GM18909 (cell line): ENCODE measurements at regions not wholly inside any gene's neighbourhood (a gene's known extent, or its start where the extent isn't known, plus 50 kb on each side); places are given as distances from the start of the nearest gene placed in this dataset.
A peak's percentile ranks its signal among the peaks of the same experiment; 100 is the strongest.

Experiments used
- ATAC-seq: cut with Tn5 transposase; IDR thresholded peaks from one replicate; pipeline ENCODE4 v1.9.1; 2021; ENCODE audit warnings: mild to moderate bottlenecking; ENCODE audit not compliant: unreplicated experiment, poor library complexity

DNA sequence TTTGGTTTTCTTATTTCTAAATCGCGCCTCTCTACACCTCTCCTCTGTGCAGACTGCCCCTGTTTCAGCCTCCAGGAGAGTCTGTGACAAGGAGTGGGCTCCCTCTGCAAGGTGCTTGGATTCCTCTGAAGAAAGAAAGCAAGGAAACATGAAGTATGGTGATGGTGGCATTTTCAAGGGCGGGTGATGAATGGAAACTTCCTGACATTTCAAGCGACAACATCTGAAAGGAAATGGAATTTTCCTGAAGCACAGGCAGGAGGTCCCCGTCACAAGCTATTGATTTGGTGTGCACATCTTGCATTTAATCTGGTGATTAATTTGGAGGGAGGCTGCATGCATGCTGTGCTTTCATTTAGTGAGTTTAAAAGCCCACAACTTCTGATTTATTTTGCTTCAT, 164.6 kb upstream of the FGGY start:
- no peak for ATAC-seq

DNA sequence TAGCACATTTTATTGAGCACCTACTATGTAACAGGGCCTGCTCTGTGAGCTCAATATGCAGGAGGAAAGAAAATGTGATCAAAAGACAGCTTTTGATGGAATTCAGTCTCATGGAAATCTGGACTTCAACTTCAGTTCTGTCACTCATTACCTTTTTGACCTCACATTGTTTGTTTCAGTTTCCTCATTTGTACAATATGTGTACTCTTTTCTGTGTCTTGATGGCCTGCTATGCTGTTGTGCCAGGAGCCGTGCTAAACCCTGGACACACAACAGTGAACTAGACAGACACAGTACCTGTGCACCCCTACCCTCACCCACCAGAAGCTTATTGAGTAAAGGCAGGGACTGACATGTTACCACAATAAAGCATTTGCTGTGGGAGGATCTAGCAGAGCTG, 162.9 kb upstream of the FGGY start:
- ATAC-seq, result no peak

DNA sequence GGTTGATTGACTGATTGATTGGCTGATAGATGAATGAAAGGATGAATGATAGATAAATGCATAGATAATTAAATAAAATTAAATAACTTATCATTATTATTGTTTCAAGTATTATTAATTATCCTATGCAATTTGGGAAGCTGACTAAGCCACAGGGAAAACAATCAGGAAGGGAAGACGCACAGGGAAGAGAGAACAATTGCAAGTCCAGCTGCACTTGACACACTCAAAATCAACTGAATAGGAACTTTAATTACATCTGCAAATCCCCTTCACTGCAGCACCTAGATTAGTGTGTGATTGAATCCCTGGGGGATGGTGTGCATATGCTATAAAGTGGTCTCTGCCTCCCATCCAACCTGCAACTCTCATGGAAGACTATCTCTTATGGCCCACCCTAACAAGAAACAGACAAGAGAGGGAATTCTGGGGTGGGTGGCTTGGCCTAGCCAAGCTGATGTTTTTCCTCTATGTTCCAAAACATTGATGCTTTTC, 161.1 kb upstream of the FGGY start:
- no peak for ATAC-seq

DNA sequence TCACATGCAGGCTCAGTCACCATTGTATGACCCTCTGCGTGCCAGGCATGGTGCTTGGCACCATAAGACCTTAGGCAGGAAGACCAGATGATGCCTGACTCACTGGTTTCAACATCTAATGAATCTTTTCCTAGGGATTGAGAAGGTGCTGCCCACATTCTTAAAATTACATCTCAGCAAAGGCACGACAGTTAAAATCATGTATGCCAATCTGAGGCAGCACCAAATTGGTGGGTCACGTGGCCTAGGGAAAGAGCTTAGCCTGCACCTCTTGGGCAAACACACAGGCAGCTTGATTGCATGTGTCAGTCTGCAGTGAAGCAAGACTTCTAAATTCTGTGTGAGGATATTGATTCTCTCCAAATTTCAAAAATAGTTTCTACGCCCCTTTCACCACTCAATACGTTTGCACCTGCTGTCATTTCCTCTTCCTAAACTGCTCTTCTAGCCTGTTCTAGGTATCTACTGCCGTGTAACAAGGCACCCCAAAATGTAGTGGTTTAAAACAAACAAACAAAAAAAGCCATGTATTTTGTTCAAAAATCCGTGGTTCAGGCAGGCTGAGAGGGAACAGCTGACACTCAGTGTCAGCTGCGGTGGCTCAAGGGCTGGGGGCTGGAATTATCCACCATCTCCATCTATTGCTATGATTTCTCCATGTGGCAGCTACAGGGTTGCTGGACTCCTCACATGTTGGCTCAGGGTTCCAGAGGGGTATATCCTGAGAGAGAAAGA, 160.2 kb upstream of the FGGY start:
- ATAC-seq, result no peak

DNA sequence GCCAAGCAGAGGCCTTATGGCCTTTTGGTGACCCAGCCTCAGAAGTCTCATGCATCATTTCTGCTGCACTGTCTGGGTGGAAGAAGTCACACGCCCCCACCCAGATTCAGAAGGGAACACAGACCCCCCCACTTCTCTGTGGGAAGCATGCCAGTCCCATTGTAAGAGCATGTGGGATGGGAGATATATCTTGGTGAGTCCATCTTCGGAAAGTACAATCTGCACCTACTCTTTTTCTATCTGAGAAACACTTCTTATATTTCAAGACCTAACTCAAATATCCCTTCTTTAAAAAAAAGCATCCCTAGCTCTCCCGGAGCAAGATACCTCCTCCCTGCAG, 159.6 kb upstream of the FGGY start:
- no peak for ATAC-seq

DNA sequence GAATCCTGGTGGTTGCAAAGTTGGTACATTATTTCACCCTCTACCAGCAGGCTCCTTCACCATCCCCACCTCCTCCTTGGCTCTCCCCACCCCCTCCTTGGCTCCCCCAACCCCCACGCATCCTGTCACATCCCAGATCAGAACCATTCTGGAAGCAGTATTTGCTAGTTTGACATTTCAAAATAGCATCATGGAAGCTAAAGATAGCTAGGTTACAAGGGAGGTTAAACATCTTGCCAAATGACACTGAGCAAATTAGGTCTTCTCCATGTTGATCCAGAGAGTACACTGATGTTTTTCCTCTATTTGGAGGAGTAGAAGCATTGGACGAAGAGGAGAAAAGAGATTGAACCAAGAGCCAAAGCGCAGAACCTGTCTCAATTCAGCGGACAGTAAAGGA, 158.9 kb upstream of the FGGY start:
- no peak for ATAC-seq

DNA sequence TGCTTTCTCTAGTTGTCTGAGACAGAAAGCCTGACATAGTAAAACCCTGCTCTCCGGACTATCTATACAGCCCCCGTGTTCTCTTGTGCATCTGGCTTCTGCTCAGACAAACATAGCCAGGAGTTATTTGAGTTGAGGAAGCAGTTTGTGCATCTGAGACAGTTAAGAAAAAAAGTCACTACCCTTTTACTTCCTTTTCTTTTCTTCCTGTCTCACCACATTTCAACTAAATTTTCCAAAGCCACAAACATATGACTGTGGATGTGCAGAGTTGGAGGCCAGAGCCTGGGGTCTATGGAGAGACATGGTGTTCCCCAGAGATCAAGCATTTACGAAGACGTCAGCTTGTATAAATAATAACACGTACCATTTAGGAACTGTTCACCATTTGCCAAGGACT, 158.5 kb upstream of the FGGY start:
- no peak for ATAC-seq

DNA sequence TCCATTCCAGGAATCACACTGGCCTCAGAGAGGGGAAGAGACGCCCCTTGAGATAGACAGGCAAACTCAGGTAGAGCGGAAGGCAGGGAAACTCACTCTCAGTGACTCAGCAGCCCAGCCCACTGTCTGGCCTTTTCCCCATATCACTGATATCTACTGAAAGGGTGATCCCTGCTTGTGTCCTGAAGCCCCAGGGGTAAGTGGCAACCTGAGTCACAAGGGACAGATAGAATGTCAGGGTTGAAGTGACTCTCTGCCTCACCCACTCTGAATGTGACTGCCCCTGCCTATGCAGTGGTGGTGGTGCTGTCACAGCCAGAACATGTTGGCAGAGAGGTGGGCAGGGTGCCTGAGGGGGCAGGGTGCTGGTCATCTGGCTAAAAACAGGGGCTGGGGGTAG, 157.5 kb upstream of the FGGY start:
- no peak for ATAC-seq

DNA sequence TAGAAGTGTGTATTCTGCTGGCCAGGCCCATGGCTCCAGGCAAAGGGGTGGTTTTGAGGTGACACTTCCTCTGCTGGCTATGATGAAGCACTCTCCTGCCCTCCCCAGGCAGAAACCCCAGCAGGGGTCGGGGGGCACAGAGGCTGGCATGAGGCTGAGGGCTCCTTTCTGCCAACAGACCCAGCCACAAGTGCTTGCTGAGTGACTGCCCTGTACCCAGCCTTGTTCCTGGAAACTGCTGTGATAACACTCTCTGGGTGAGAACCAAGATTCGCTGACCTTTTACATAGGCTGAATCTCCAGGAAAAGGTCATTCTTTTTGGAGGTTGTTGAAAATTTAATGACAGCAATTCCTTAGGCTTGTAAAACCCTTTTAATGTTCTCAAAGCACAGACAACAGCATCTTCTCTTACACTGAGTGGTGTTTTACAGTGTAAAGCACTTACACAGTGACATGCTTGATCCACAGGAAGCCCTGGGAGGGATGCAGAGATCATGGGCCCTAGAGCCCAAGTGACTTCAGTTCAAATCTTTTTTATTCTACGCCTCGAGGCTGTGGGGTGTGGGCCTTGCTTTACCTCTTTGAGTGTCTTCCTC, 155.5 kb upstream of the FGGY start:
- ATAC-seq, result no peak

DNA sequence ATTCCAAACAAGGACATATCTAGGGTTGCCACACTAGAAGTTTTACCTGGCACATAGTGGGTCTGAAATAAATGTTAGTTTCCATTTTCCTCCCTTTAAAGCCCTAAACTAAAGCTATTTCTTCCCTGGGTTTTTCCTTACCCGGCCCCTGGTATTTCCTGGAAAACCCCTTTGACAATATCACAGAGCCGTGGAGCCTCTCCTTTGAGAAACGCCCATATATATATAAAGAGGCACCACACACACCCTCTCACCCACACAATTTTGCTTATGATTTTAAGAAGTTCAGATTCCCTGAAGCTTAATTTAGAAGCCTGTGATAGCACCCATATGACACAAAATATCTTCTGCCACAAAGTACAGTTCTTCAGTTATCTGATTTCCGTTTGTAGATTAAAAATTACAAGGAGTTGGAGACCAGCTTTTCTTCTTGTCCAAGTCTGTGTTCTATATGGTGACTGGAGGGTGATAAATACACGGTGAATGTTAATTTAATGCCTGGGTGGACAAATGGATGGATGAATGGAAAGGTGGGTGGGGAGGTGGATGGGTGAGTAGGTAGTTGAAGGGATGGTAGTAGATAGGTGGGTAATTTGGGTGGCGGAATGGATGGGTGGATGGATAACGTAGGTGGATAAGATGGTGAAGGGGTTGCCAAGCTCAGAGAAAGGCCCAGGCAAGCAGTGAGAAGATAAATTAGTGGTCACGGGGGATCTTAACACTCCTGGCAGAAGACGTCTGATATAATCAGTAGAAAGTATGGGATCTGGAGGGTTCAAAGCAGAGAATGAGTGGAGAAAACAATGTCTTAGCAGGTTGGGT, 154.4 kb upstream of the FGGY start:
- no peak for ATAC-seq

DNA sequence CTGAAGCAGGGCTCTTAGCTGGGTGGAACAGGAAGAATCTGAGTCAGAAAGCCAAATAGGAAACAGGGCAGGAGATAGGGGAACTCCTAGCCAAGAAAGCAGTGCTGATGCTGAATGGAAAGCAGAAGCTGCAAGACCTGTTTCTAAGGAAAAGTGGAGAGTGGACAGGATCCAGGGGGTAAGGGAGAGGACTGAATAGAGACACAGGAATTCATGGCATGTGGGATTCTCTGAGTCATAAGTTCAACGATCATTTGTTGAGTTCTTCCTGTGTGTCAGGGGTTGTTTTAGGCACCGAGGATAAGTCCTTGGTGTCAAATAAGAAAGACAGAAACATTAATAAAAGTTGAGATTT, 153.8 kb upstream of the FGGY start:
- ATAC-seq, result no peak

DNA sequence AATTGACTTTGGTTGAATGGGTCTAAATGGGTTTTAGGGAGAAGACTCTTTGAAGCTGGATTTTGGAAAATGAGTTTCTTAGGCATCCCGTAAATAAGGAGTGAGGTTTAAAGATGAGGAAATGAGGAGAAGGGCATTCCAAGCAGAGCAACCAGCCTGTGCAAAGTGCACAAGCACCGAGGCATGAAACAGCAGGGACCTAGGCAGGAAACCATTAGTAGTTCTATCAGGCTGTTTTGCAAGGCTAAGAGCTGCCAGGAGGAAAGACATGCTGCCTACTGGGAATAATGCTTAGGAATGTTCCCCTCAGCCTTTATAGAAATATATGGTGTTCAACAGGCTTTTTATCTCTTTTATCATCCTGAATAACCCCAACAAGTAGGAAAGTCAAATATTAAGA, 153.1 kb upstream of the FGGY start:
- no peak for ATAC-seq

DNA sequence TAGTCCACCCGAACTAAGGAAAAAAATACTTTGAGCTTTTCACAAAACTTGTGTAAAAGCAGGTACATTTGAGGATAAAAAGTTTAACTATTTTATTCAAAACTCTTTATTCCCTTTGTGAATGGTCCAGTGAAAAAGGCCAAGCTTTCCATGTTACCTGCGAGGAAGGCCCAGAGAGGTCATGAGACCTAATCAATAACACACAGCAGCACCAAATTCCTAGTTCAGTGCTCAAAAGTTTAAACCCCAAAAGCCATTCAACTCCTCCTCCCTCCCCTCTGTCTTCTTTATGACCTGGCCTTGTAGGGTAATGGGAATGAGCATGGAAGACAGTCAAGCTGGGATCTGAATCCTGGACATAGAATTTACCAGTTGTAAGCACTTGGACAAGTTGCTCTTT, 151.9 kb upstream of the FGGY start:
- ATAC-seq, result no peak

DNA sequence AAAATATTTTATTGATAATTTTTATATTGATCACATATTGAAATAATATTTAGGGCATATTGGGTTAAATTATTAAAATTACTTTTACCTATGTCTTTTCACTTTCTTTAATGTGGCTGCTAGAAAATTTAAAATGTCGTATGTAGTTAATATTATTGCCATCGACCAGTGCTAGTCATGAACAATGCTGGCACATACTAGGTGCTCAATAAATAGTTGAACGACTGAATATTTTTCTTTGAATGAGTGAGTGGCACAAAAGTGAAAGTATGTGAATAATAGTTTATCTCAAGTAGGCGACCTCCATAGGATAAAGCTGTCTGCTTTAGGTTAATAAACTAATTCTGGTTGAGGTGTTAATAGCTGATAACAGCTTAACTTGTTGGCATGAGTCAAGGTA, 150.8 kb upstream of the FGGY start:
- ATAC-seq, result no peak

DNA sequence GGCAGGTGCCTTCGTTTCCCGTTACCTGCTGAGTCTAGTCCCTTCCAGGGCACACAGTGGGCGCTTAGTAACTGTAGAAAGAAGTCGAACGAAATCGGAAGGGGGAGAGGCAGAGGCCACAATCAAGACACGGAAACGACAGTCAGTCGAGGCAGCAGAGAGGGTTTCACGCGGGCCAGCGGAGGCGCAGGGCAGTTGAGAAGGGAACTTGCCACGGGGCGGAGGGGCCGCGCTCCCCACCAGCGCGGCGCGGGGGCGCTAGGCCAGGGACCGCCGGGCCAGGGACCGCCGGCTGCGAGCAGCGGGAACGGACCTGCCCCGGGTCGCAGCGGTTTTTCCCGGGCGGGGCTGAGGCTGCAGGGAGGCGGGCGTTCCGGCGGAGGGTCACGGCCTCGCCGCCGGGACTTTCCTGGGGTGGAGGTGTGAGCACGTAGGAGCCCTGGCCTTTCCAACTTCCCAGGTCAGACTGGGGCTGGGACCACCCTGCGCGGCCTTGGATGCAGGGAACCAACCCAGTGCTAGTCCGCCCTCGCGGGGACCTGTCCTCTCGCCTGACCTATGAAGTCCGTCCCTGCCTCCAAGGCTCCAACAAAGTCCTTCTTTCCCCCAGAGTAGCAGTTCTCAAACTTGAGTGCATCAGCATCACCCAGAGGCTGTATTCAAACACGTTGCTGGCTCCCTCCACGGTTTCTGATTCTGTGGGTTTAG, 150.1 kb upstream of the FGGY start:
- peak; percentile 62 for ATAC-seq

DNA sequence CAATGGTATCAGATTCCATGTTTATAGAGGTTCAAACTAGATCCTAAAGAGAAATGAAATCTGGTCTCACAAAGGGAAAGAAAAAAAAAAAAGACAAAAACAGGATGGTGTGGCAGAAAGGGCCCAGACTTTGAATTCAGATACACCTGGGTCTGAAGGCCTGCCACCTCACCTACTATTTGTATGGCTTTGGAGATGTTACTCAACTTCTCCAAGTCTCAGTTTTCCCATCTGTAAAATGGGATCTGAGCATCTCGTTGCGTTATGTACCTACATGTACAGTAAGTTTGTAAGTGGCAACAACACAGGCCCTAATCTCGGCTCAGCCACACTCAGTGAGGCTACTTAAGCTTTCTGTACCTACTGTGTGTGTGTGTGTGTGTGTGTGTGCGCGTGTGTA, 147.5 kb upstream of the FGGY start:
- no peak for ATAC-seq

DNA sequence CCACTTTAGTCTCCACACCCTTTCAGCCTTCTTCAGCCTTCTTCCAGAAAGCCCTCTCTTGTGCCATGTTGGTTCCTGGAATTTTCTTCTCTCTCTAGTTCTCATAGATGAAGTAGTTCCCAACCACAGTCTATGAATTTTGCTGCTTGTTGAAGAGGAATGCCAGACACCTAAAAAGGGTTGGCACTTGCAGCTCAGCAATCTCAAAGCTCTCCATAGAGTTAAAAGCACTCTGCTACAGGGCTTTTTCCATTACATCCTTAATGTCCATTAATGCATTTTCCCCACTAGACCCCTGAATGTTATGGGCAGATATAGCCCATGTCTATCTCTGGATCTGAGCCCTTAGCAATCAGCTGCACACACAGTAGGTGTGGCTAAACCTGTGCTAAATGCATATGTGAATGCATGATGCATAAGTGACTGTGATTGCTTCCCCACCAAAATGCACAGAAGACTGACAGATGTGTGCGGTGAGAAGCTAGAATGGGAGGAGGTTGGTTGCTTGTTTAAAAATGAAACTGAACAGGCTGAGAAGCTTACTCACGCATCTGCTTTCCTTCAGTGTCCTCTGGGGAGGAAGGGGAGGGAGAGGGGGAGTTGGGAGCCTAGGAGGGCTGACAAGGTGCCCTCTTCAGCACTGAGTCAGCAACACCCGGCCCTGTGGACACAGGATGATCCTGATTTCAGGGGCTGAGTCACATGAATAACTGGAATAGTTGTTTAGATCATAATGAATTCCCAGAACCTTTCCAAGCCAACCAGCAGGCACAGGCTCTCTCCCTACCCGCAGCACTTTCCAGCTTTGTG, 146.1 kb upstream of the FGGY start:
- peak; percentile 72 for ATAC-seq

DNA sequence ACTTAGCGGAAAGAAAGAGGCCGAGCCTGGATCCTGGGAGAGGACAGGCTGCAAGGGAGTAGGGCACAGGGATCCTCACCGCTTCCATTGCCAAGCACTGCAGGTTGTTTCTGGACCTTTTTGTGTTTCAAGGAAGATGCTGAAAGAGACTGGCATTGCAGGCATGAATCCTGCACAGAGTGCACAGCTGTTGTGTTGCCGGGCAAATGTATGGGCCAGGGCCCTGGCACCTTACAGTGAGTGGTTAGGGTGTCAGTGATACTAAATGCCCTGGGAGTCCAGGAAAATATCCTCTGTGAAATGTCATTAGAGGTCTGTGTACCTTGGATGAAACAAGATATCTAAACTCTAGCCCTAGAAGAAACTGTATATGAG, 145.5 kb upstream of the FGGY start:
- no peak for ATAC-seq

DNA sequence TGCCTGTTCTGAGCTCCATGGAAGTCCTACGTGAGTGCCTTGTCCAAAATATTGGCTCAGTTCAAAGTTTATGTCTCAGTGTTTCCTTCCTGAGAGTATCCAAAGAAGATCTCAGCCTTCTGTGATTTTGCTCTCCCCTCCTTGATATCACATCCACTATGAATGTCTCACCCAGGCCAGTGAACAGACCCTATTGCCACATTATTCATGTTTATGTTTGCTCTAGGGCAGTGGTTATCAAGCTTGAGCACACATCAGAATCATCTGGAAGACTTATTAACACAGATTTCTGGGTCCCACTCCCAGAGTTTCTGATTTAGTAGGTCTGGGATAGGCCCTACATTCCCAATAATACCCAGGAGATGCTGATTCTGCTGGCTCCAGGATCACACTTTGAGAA, 145.0 kb upstream of the FGGY start:
- no peak for ATAC-seq

DNA sequence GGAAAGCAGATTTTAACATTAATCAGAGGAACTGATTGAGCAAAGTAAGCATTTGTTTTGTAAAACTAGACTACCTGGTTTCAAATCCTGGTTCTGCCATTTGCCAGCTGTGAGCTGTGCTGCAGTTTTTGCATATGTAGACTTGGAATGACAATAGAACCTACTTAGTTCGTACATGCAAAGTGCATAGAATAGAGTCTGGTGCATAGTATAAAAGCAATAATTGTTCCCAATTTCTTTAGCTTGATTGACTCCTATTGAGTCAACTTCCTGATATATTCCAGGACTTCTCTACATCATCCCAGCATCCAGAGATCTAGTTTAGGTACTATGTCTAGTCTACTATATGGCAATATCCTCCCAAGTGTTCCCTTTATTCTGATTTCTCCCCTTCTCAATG, 144.4 kb upstream of the FGGY start:
- no peak for ATAC-seq
